ENCODE measurements at regions not wholly inside any gene's neighbourhood (a gene's known extent, or its start where the extent isn't known, plus 50 kb on each side); places are given as distances from the start of the nearest gene placed in this dataset.
"Not testable (repeated sequence)": the region's sequence is repeated elsewhere in the genome, so short reads cannot be mapped to it uniquely, and the experiment has no call there.

DNA sequence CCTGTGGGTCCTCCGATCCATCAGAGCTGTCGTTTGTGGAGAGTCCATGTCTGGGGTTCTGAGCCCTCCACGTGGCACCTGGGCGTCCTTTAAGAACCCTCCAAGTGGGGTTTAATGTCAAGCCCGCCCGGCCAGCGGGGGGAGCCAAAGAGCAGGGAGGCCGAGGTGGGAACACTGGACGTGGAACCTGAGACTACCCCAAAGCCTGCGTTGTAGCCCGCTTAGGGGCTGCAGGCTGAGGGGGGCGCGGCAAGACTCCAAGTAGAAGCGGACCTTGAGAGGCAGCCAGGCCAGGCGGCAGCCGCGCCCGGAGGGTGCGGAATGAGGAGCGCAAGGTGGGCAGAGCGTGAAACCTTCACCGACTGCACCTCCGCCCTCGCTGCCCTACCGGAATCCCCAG is 126.2 kb upstream of the ATP10A start:
- Histone ChIP-seq H3K79me2 (ENCODE audit: insufficient read depth, low read length) (no peaks in the 10 kb centered on the region), H3K4me3 (ENCODE audit: insufficient read depth, low read depth, low read length) (no peak overlapping the region), H3K4me2 (ENCODE audit: low read length) (no peak overlapping the region), H3K9me3 (ENCODE audit: insufficient read depth, low read depth, low read length) (peaks cover 2% of the 10 kb centered on the region), H3K27ac (ENCODE audit: low read depth, low read length) (no peak overlapping the region), H2AFZ (ENCODE audit: low read depth, low read length) (no peak overlapping the region), H4K20me1 (ENCODE audit: insufficient read depth, low read length) (no peaks in the 10 kb centered on the region), H3K36me3 (ENCODE audit: insufficient read depth, low read length) (no peaks in the 10 kb centered on the region), H3K27me3 (ENCODE audit: insufficient read depth, low read length) (no peaks in the 10 kb centered on the region), H3K9ac (ENCODE audit: low read length) (no peak overlapping the region), H3K4me1 (ENCODE audit: insufficient read depth, low read length) (no peaks in the 10 kb centered on the region)
- Mint-ChIP-seq H3K27me3 (ENCODE audit: low read depth, unreplicated experiment) (no peaks in the 10 kb centered on the region), H3K4me1 (ENCODE audit: low read depth, unreplicated experiment) (no peaks in the 10 kb centered on the region), H3K4me3 (ENCODE audit: unreplicated experiment) (no peak overlapping the region), H3K9me3 (ENCODE audit: unreplicated experiment) (peaks cover 10% of the 10 kb centered on the region), H3K36me3 (ENCODE audit: low read depth, unreplicated experiment) (no peaks in the 10 kb centered on the region), H3K27ac (ENCODE audit: unreplicated experiment) (no peak overlapping the region)
- DNase-seq (ENCODE audit: low read depth) (no peak), FAIRE-seq (no peak)
- TF ChIP-seq, protein P1, sequence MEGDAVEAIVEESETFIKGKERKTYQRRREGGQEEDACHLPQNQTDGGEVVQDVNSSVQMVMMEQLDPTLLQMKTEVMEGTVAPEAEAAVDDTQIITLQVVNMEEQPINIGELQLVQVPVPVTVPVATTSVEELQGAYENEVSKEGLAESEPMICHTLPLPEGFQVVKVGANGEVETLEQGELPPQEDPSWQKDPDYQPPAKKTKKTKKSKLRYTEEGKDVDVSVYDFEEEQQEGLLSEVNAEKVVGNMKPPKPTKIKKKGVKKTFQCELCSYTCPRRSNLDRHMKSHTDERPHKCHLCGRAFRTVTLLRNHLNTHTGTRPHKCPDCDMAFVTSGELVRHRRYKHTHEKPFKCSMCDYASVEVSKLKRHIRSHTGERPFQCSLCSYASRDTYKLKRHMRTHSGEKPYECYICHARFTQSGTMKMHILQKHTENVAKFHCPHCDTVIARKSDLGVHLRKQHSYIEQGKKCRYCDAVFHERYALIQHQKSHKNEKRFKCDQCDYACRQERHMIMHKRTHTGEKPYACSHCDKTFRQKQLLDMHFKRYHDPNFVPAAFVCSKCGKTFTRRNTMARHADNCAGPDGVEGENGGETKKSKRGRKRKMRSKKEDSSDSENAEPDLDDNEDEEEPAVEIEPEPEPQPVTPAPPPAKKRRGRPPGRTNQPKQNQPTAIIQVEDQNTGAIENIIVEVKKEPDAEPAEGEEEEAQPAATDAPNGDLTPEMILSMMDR (IDR thresholded peaks at IDR 0.05; ENCODE audit: insufficient read depth, low read depth, low read length), result no peak

DNA sequence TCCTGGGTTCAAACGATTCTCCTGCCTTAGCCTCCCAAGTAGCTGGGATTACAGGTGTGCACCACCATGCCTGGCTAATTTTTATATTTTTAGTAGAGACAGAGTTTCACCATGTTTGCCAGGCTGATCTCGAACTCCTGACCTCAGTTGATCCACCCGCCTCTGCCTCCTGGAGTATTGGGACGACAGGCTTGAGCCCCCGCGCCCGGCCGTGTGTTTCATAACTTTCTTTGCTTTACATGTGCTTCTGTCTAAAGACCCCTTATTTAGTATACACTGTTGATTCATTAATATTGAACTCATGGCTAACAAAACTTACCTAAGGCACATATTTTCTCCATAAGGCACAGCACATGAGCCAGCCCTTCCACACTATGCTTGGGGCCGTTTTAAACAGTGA is 125.6 kb upstream of the ATP10A start:
- not testable (repeated sequence) for H3K4me1 Mint-ChIP-seq (ENCODE audit: low read depth, unreplicated experiment); H3K27ac ChIP-seq (ENCODE audit: low read depth, low read length); H3K4me3 ChIP-seq (ENCODE audit: insufficient read depth, low read depth, low read length); H3K27me3 Mint-ChIP-seq (ENCODE audit: low read depth, unreplicated experiment); H3K4me3 Mint-ChIP-seq (ENCODE audit: unreplicated experiment); H3K4me2 ChIP-seq (ENCODE audit: low read length); H3K36me3 Mint-ChIP-seq (ENCODE audit: low read depth, unreplicated experiment); FAIRE-seq; H3K9me3 Mint-ChIP-seq (ENCODE audit: unreplicated experiment); H3K36me3 ChIP-seq (ENCODE audit: insufficient read depth, low read length); H2AFZ ChIP-seq (ENCODE audit: low read depth, low read length); H4K20me1 ChIP-seq (ENCODE audit: insufficient read depth, low read length); H3K79me2 ChIP-seq (ENCODE audit: insufficient read depth, low read length); H3K9ac ChIP-seq (ENCODE audit: low read length); H3K27me3 ChIP-seq (ENCODE audit: insufficient read depth, low read length); H3K9me3 ChIP-seq (ENCODE audit: insufficient read depth, low read depth, low read length); H3K27ac Mint-ChIP-seq (ENCODE audit: unreplicated experiment); H3K4me1 ChIP-seq (ENCODE audit: insufficient read depth, low read length); DNase-seq (ENCODE audit: low read depth)

DNA sequence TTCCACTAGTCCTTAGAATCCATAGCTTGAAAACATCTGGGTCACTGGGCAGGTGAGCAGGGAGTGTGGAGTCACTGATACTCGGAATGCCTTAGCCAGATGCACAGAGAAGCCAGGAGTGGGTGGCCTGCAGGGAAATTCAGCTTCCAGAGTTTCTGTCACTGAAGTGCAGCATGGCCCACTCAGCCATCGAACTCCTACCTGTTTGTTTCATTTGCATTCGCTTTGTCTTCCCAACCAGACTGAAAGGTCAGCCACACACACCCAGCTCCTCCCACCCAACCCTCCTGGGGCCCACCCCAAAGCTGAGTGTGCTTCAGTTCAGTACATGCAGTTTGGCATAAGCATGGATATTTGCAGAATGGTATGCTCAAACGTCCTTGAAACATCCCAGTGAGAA is 124.5 kb upstream of the ATP10A start:
- Histone ChIP-seq H3K27me3 (ENCODE audit: insufficient read depth, low read length) (no peaks in the 10 kb centered on the region), H3K4me3 (ENCODE audit: insufficient read depth, low read depth, low read length) (no peak overlapping the region), H3K27ac (ENCODE audit: low read depth, low read length) (no peak overlapping the region), H3K4me2 (ENCODE audit: low read length) (no peak overlapping the region), H2AFZ (ENCODE audit: low read depth, low read length) (no peak overlapping the region), H4K20me1 (ENCODE audit: insufficient read depth, low read length) (no peaks in the 10 kb centered on the region), H3K9me3 (ENCODE audit: insufficient read depth, low read depth, low read length) (peaks cover 2% of the 10 kb centered on the region), H3K79me2 (ENCODE audit: insufficient read depth, low read length) (no peaks in the 10 kb centered on the region), H3K4me1 (ENCODE audit: insufficient read depth, low read length) (no peaks in the 10 kb centered on the region), H3K36me3 (ENCODE audit: insufficient read depth, low read length) (no peaks in the 10 kb centered on the region), H3K9ac (ENCODE audit: low read length) (no peak overlapping the region)
- DNase-seq (ENCODE audit: low read depth), result no peak
- no peaks in the 10 kb centered on the region for H3K36me3 Mint-ChIP-seq (ENCODE audit: low read depth, unreplicated experiment)
- no peaks in the 10 kb centered on the region for H3K27me3 Mint-ChIP-seq (ENCODE audit: low read depth, unreplicated experiment)
- TF ChIP-seq, protein P1 (IDR thresholded peaks at IDR 0.05; ENCODE audit: insufficient read depth, low read depth, low read length), result no peak
- no peak for TF ChIP-seq EZH2 (IDR thresholded peaks at IDR 0.05; ENCODE audit: insufficient read depth, low read length)
- no peaks in the 10 kb centered on the region for H3K4me1 Mint-ChIP-seq (ENCODE audit: low read depth, unreplicated experiment)
- H3K4me3 Mint-ChIP-seq (ENCODE audit: unreplicated experiment), result no peak overlapping the region
- no peak overlapping the region for H3K27ac Mint-ChIP-seq (ENCODE audit: unreplicated experiment)
- FAIRE-seq, result no peak
- H3K9me3 Mint-ChIP-seq (ENCODE audit: unreplicated experiment), result peaks cover 10% of the 10 kb centered on the region

Data from astrocyte (in vitro differentiated cells and primary cell).